ENCODE measurements at regions not wholly inside any gene's neighbourhood (a gene's known extent, or its start where the extent isn't known, plus 50 kb on each side); places are given as distances from the start of the nearest gene placed in this dataset.

- no peak overlapping the region for H3K4me3 ChIP-seq (ENCODE audit: control insufficient read depth, low read depth, low read length)
- no peak for DNase-seq (ENCODE audit: low read depth)
- no peak for TF ChIP-seq CTCF (conservative IDR thresholded peaks at IDR 0.05; ENCODE audit: control insufficient read depth, insufficient read depth, low read depth, low read length)
These were observed 796.0 kb downstream of the SLC16A7 start for GRCh38 chr12:60391791-60392190.

- no peak for DNase-seq (ENCODE audit: low read depth)
- H3K4me3 ChIP-seq (ENCODE audit: control insufficient read depth, low read depth, low read length): no peak overlapping the region
- TF ChIP-seq CTCF (conservative IDR thresholded peaks at IDR 0.05; ENCODE audit: control insufficient read depth, insufficient read depth, low read depth, low read length): no peak
These were observed 797.3 kb downstream of the SLC16A7 start for GRCh38 chr12:60393093-60393492.

- peak; percentile 69 for DNase-seq (ENCODE audit: low read depth)
- no peak overlapping the region for H3K4me3 ChIP-seq (ENCODE audit: control insufficient read depth, low read depth, low read length)
- no peak for TF ChIP-seq CTCF (conservative IDR thresholded peaks at IDR 0.05; ENCODE audit: control insufficient read depth, insufficient read depth, low read depth, low read length)
These were observed 798.8 kb downstream of the SLC16A7 start for GRCh38 chr12:60394665-60395064.

- DNase-seq (ENCODE audit: low read depth): no peak
- TF ChIP-seq CTCF (conservative IDR thresholded peaks at IDR 0.05; ENCODE audit: control insufficient read depth, insufficient read depth, low read depth, low read length): no peak
- H3K4me3 ChIP-seq (ENCODE audit: control insufficient read depth, low read depth, low read length): no peak overlapping the region
These were observed 802.7 kb downstream of the SLC16A7 start for GRCh38 chr12:60398547-60398946.

GRCh38 chr12:60399064-60399463 lies 803.2 kb downstream of the SLC16A7 start:
- no peak for TF ChIP-seq CTCF (conservative IDR thresholded peaks at IDR 0.05; ENCODE audit: control insufficient read depth, insufficient read depth, low read depth, low read length)
- no peak overlapping the region for H3K4me3 ChIP-seq (ENCODE audit: control insufficient read depth, low read depth, low read length)
- no peak for DNase-seq (ENCODE audit: low read depth)

- H3K4me3 ChIP-seq (ENCODE audit: control insufficient read depth, low read depth, low read length): no peak overlapping the region
- no peak for DNase-seq (ENCODE audit: low read depth)
- no peak for TF ChIP-seq CTCF (conservative IDR thresholded peaks at IDR 0.05; ENCODE audit: control insufficient read depth, insufficient read depth, low read depth, low read length)
These were observed 807.2 kb downstream of the SLC16A7 start for GRCh38 chr12:60402996-60403395.

- DNase-seq (ENCODE audit: low read depth): peak; percentile 38
- no peak overlapping the region for H3K4me3 ChIP-seq (ENCODE audit: control insufficient read depth, low read depth, low read length)
- TF ChIP-seq CTCF (conservative IDR thresholded peaks at IDR 0.05; ENCODE audit: control insufficient read depth, insufficient read depth, low read depth, low read length): no peak
These were observed 819.5 kb downstream of the SLC16A7 start for GRCh38 chr12:60415351-60415750.

Measured in fibroblast of mammary gland (primary cell).